Limb (tissue), 2 donors: ENCODE measurements at regions not wholly inside any gene's neighbourhood (a gene's known extent, or its start where the extent isn't known, plus 50 kb on each side); places are given as distances from the start of the nearest gene placed in this dataset.
A peak's percentile ranks its signal among the peaks of the same experiment; 100 is the strongest.

ENCODE experiments used
- DNase-seq, 2 donors: peaks; one replicate each; pipeline ENCODE4 v3.0.0-alpha.2; 2016; ENCODE audit errors: extremely low spot score in 2 of 2

DNA sequence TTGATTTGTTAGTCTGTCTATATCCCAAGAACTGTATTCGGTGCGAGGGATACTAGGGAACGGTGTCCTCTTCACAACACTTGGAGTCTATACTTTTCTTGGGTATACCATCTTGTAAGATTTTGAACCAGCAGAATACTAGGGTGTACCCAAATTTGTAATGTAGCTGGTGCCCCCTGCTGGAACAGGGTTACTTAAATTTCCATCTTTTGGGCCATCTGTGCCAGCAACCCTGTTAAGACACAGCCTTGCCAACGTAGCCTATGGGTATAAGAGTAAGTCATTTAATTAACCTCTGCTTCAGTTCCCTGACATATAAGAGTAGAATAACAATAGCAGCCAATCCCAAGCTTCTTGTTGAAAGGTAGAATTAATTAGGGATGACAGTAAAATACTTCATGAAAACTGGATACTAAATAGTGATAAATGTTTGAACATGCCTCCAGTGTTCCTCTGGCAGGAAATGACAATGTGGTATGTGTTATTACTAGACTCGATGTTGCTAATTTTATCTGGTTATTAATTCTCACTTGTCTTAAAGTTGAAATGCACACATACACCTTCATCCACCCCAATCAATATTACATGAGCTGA lies 607.6 kb downstream of the FGF9 start:
- DNase-seq, result peak in 1 of 2 donors; percentile 53

DNA sequence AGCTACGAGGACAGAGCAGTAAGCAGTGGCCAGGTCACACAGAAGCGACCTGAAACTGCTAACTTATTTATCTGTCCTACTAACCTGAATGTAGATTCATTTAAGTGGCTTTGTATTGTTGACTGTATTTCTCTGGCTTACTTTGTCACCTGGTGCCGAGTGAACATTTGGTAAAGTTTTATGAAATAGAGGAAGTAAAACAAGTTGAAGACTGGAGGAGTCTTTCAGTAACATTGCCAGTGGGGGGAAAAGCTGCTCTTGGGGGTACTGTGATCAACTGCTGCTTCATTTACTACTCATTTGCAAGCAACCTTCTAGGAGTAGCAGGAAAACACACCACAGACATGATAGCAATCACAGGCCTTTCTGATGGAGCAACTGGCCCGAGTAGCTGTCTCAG lies 615.0 kb downstream of the FGF9 start:
- DNase-seq, result no peak

DNA sequence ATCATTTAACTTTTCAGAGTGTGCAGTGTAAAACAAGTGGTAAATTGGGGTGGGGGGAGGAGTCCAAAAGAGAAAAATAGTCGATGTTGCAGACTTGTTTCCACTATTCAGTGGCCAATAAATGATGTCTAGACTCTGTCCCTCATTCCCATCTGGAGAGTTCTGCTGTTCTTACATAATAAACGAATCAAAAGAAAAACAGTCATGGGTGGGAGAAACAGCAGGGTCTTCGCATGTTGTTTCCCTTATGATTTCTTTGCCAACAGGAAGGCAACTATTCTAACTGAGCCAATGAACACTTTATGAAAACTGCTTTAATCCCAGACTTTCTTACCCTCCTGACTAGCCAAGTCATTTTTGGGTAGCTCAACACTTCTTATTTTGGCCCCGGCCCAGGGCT lies 615.5 kb downstream of the FGF9 start:
- DNase-seq, result peak in 1 of 2 donors; percentile 44

DNA sequence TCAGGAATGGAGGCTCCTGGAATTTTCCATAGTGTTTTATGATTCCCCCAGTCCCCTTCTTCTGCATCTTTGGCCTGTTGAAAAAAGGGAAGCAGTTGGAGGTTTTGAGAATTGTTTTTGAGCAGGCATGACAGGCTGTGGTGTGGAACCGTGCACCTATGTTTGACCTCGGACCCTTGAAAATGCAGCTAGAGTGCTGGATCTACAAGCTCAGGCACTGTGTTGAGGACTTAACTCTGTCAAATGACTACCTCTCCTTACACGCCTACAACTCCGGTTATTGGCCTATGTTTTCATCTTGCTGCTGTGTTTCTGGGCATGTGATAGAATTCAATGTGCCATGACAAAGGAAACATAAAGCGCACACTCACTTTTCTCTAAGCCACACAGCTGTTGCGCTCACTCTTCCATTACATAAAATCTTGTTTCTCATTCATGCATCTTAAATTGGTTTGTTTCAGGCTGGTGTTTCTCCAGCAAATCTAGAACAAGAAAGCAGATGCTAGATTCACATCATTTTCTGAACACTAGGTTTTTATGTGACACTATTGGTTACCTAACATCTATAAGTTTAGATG lies 616.6 kb downstream of the FGF9 start:
- peak in 1 of 2 donors; percentile 56 for DNase-seq

DNA sequence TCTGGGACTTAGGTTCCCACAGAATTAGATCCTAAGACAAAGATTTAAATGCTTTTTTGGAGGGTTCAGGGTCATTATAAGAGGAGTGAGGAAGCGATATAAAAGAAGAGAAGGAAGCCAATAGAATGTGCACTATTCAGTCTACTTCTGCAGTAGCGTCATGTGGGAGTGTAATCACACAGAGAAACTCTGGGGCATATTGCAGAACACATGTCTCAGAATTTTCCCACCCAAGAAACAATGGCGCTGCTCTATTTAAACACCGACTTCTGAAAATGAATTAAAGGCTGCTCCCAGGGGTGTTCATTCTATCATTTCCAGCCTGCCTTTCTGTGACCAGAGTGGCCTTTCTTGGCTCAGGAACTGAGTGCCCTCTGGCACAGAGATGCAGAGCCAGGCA lies 617.6 kb downstream of the FGF9 start:
- DNase-seq, result no peak

DNA sequence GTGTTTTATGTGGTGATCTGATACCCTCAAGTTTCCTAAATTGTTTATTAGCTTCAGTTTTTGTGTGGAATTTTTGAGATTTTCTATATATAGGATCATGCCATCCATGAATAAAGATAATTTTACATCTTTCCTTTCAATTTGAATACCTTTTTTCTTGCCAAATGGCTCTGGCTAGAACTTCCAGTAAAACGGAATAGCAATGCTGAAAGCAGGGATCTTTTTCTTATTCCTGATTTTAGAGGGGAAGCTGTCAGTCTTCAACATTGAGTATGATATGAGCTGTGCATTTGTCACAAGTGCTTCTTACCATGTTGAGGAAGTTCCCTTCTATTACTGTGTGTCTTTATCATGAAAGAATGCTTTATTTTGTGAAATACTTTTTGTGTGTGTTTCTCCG lies 618.8 kb downstream of the FGF9 start:
- no peak for DNase-seq

DNA sequence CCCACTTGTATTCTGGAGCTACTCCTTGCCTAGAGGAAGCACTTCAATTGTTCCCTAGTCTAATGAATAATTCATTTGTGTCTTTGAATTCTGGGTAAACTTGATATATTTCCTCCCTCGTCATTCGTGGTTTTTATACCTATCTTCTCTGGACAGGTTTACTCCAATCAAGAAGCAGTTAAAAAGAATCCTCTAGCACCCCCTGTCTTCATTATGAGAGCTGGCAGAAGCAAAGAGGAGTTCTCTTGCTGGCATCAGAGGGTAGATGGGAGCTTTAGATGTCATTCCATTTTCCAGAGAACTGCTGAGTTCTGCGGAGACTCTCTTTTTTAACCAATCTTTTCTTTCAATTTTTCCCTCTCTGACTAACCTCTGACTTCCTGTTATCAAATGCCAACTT lies 627.7 kb downstream of the FGF9 start:
- DNase-seq, result no peak

DNA sequence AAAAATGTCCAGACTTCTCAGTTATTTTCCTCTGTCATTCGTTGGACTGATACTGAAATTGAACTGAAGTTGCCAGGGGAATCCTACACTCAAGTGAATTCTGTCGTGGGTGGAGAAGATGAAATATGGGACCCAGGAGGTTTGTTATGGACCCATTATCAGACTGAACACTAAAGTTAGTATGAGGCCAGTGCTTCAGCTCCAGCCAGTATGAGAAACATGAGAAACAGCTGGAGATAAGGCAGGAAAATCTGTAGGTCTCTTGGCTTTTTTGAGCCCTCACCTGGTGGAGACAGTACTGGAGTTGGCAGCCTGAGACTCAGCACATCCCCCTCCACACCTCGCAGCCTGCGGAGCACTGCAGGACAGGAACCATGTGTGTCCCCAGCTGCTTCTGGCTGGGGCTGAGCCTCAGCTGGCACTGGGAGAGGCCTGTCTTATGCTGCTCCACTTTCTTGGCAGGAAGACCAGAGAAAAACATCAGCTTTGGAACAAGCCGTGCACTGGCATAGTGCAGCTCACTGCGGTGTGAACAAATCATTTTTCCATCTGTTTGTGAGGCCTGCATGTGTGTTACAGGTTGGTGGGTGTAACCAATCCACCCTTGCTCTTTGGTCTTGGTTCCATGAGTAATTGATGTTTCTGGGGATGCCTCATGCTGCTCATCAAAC lies 641.0 kb downstream of the FGF9 start:
- DNase-seq, result peak; percentile 47 to 77

DNA sequence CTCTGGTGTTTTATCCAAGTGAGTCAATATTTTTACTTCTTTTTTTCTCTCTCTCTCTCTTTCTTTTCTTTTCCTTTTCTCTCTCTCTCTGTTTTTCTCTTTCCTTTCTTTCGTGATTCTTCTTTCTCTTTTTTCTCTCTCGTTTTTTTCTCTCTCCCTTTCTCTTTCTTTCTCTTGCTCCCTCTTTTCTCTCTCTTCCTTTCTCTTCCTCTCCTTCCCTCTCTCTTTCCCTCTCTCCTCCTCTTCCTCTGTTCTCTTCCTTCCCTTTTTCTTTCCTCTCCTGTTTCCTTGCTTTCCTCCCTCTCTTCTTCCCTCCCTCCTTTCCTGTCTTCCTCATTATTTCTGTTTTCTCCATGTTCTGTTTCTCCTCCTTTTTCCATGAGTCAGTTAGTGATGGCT lies 641.5 kb downstream of the FGF9 start:
- no peak for DNase-seq

DNA sequence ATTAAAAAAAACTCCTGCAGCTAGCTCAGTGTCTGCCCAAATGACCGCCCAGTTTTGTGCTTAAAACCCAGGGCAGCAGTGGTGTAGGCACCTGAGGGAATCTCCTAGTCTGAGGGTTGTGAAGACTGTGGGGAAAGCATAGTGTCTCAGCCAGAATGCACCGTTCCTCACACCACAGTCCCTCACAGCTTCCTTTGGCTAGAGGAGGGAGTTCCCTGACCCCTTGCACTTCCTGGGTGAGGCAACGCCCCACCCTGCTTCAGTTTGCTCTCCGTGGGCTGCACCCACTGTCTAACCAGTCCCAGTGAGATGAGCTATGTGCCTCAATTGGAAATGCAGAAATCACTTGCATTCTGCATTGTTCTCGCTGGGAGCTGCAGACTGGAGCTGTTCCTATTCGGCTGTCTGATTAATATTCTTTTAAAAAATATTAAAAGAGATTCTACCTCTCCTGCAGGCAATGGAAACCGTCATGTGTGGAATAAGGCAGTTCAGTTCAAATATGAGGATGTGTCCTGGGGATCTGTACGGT lies 645.7 kb downstream of the FGF9 start:
- DNase-seq, result no peak

DNA sequence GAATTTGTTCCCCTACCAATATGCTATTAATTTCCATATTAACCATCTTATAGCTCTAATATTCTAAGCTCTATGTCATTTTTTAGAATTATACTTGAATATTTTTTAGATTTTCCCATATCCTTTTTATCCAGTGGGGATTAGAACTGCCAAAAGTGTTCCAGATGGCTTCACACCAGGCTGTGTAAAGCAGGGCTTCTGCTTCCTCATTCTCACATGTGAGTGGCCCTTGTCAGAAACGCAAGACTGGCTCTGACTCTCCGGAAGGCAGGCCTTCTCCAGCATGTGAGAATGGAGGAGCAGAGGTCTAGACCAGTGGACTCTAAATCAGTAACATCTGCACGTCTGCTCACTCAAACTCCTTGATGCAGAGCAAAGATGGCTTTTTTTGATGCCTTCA lies 650.1 kb downstream of the FGF9 start:
- DNase-seq, result no peak

DNA sequence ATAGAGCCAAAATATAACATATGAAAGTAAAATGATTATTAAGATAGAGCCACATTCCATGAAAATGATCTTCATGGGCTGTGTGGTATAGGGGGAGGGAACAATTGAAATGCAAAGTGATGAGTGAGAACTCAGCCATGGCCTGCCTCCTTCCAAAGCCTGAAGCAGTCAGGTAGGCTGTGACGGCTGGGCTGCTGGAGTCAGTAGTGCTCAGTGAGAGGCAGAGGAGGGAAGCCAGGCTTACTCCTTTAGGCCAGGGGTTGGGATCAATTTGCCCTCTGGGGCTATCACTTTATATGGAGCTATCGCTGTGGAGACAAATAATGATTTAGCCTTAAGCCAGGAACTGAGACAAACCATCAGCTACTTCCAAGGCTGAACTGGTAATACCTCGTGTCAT lies 654.9 kb downstream of the FGF9 start:
- DNase-seq, result no peak

DNA sequence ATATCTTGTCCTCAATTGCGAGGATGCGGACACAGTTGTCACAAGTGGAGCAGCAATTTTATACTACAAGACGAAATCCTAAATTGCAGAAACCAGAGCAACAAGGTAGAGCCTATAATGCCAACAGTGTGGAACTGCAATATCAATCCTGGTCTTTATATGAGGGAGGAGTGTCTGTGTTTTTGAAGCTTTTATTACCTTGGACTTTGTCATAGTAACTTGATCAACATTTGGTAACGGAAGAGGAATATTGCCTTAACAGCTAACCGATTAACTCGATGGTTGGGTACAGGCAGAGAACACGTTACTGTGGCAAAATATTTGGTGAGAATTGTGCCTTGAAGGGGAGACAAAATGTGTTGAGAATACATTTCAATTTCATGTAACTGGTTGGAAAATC lies 661.5 kb downstream of the FGF9 start:
- DNase-seq, result no peak

DNA sequence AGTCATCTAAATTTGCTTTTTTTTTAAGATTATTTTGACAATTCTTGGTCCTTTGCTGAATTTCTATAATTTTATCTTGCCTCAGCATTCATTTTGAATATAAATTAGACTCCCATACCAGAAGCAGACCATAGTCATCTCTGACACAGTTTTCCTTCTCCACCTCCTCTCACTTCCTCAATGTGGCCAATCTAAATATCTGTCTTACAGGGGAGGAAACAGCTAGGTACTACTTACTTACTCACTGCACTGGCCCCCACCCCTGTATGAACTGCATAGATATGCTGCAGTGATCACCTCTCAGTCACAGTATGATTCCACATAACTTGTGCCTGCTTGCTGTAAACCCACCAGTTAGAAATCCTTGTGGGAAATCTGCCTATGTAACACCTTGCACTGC lies 665.6 kb downstream of the FGF9 start:
- DNase-seq, result no peak

DNA sequence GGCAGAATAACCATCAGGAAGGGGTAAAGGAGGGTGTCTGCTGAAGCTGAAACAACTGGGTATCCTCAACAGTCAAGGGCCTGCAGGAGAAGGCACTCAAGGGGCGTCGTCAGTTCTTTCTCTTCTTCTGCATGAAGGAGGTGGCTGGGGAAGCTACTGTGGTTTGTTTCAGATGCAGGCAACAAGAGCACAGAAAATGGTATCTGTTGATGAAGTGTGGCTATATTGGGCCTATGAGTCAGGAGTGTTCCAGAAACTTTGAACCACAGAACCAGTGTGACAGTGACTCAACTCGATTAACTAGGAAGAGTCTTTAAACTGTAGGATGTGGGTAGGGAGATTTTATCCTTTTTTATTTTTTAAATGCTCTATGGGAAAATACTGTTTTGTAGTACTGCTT lies 686.3 kb downstream of the FGF9 start:
- no peak for DNase-seq

DNA sequence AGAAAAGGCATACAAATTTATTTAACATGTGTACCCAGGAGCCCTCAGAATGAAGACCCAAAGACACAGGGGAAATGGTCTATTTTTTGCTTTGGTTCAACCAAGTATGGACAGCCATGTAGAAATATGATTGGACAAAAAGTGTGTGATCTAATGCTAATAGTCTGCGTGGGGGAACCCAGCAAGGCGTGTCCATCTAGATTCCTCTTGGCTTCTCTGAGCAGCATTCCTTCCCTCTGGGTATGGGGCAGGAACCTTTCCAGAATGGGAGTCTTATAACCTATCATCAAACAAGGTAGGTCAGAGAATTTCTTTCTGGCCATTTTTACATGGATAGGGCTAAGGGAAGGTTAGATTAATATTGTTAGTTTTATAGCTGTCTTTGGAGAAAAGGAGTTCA lies 698.2 kb downstream of the FGF9 start:
- DNase-seq, result no peak

DNA sequence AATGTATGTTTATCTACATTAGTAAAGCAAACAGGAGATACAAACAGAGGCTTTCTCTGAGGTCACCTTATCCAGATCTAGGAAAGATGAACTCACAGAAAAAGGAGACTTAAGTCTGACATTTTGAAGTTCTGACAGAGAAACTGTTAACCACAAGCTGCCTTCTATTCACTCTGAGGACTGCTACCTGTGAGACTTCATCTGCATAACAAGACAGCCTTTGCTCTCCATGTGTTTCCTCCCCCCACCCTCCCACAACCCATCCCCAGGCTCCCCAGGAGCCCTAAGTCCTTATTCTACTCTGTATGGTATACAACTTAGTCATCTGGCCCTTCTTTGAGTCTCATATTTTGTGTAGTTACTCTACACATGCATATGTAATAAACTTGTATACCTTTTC lies 699.0 kb downstream of the FGF9 start:
- no peak for DNase-seq

DNA sequence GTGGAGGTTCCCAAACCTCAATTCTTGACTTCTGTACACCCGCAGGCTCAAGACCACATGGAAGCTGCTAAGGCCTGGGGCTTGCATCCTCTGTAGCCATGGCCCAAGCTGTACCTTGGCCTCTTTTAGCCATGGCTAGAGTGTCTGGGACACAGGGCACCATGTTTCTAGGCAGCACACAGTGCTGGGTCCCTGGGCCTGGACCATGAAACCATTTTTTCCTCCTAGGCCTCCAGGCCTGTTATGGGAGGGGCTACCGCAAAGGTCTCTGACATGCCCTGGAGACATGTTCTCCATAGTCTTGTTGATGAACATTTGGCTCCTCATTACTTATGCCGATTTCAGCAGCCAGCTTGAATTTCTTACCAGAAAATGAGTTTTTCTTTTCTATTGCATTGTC lies 701.4 kb downstream of the FGF9 start:
- no peak for DNase-seq

DNA sequence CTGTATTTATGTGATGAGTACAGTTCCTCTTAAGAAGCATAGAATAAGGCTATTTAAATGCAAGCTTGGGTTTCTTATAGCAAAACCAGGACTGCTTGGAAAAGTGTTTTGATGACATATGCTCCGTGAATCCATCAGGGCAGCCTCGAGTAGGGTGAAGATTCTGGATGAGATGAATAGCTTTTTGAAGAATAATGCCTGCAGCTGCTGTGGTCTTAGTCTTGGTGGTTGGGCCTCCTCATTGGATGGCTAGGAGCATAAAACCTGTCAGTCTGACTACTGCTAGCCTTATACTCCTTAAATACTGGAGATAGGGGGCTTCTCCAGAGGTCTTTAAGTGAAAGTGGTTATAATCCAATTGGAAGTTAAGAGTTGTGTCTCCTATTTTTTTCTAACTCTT lies 704.3 kb downstream of the FGF9 start:
- no peak for DNase-seq

DNA sequence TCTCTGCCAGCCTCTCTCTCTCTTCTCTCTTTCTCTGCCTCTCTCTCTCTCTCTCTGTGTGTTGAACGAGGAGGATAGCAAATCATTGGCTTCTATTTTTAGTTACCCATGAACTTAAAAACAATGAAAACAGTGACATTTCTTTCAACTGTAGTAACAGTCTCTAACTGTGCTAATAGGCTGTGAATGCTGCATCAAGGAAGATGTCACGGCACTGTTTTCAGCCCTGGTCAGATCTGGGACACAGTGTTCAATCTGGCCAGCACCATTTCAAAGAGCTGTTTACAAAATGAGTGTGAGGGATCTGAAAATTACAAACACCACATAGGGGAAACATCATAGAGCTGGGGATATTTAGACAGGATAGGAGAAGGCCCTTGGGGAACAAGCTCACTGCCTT lies 717.0 kb downstream of the FGF9 start:
- DNase-seq, result no peak

DNA sequence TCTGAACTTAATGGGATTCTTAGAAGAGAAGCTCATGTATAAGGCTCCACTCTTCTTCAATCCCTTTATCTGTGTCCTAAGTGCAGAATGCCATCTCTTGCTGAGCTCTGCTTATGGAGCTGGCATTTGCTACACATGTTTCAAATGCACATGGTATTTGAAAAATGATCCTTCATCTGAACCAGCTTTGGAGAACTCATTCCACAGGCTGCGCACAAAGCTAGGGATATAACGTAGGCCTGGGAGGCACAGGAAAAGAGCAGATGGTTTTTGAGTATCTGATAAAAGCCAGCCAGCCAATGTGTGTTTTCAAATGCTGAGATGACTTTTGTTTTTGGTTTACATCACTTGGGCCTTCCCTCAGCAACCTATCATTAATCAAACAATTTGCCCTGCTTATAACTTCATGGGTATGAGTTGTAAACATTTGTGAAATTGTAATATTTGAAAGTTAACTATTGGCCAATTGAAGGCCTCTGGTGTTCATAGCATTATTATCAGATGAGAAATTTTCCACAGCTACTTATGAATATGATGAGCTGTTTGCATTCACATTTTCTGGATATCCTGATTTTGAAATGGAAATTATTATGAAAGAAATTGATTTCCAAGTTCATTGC lies 729.0 kb downstream of the FGF9 start:
- peak in 1 of 2 donors; percentile 32 for DNase-seq

DNA sequence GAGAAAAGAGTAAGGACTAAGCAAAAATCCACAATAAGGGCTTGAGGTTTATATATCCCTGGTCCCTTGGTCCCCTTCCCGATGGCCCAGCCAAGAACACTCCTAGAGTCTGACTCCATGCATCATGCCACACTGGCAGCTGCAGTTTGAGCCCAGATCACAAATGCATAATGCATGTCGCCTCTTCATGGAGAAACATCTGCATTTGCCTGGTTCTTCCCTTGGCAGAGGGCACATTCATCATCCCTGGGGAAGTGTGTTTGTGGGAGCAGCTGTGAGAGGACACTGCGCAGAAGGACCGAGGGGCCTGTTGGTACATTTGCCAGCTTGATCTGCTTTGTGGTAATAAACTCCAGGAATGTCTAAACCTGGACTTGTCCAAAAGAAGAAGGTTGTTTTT lies 731.8 kb downstream of the FGF9 start:
- DNase-seq, result no peak

DNA sequence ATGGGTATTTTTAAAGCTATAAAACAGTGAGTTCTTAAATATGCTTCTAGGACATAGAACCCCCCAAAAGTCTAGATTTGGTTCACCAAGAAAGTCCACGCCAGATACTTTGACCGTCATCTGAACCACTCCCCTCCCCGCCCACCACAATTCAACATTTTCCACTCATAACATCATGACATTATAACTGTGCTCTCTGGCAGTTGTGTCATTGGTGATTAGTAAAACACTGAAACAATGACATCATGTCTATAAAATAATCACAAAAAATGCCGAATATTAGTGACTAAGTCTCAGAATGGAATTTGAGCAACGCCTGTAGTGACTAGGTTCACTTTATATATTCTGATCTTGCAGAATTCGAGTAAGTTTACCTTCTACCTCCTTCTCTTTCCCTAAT lies 732.3 kb downstream of the FGF9 start:
- DNase-seq, result no peak
